ENCODE measurements at regions not wholly inside any gene's neighbourhood (a gene's known extent, or its start where the extent isn't known, plus 50 kb on each side); places are given as distances from the start of the nearest gene placed in this dataset.
"Not testable (repeated sequence)": the region's sequence is repeated elsewhere in the genome, so short reads cannot be mapped to it uniquely, and the experiment has no call there.

DNA sequence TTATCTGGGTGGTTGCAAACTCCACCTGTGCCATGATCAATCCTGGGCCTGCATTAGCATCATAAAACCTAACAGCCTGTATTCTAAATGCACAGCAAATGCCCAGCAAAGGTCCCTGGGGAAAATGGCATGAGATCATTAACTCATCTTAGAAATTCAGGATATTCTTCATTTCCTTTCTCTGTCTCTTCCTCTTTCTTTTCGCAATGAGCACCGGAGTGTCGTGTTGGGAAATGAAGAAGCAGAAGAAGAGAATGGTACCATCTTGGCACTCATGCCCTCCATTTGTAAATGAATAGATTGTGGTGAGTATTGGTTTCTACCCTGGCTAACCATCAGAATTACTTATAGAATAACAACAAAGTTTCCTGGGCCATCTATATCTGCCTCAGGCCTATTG is 193.6 kb downstream of the GALC start:
- Histone ChIP-seq H3K36me3 (ENCODE audit: insufficient read depth, low read length) (no peaks in the 10 kb centered on the region), H3K9ac (ENCODE audit: low read depth, low read length) (no peak overlapping the region), H3K4me1 (ENCODE audit: insufficient read depth, low read length) (peaks cover 14% of the 10 kb centered on the region; the same call in 1 of the 2 replicates), H3K9me3 (ENCODE audit: control insufficient read depth, insufficient read depth, low read length) (no peaks in the 10 kb centered on the region)

DNA sequence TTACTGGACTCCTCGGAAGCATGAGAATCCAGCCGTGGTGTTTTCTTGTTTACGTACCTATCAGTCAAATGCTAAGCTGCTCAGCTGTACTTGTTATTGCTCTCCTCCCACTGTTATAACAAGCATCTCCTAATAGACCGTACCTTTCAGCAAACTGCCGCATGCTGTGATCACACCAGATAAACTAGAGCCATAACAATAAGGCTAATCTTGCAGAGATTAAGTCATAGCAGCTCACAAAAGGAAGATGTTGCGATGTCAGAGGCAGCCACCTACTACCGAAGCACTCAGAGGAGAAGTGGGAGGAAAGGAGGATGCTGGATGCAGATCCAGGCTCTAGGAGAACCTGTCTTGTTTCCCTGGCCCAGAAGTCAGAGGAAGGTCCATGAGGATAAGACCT is 196.0 kb downstream of the GALC start:
- Histone ChIP-seq H3K9ac (ENCODE audit: low read depth, low read length) (no peak overlapping the region), H3K36me3 (ENCODE audit: insufficient read depth, low read length) (no peaks in the 10 kb centered on the region), H3K4me1 (ENCODE audit: insufficient read depth, low read length) (peaks cover 14% of the 10 kb centered on the region; the same call in 1 of the 2 replicates), H3K9me3 (ENCODE audit: control insufficient read depth, insufficient read depth, low read length) (no peaks in the 10 kb centered on the region)

DNA sequence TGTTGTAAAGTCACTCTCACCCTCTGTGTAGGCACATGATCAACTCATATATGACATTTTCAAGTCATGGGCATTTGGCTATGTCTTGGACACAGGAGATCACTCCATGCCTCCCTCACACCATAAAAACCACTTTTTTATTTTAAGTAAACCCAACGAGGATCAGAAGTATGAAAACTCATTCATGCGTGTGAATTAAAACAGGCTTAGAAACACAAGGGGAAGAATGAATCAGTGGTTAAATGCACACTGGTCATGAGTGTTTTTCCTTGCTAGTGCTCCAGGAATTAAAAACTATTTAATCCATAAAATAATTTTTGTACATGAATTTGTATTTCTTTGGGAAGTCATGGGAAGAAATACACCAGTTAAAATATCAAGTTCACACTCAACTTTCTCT is 198.4 kb downstream of the GALC start:
- H3K9me3 ChIP-seq (ENCODE audit: control insufficient read depth, insufficient read depth, low read length) = no peaks in the 10 kb centered on the region
- H3K9ac ChIP-seq (ENCODE audit: low read depth, low read length) = no peak overlapping the region
- H3K36me3 ChIP-seq (ENCODE audit: insufficient read depth, low read length) = no peaks in the 10 kb centered on the region
- H3K4me1 ChIP-seq (ENCODE audit: insufficient read depth, low read length) = peaks cover 10% of the 10 kb centered on the region; the same call in 1 of the 2 replicates

DNA sequence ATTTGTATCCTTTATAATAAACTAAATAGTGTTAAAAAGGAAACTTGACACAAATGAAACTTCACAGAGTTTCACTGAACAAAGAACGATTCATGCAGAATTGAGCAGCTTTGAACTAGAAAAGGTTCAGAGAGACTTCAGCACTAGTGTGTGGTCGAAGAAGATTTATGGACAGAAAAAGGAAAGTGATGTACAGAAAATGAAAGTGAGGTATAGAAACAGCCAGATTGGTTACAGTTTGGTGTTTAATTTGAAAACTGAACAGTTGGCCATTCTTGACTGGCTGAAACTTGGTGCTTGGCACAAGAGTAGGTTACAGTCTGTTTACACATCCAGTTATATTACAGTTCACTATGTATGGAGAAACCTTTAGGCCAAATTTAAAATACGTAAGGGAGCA is 207.1 kb downstream of the GALC start:
- Histone ChIP-seq H3K4me1 (ENCODE audit: insufficient read depth, low read length) (no peaks in the 10 kb centered on the region), H3K9me3 (ENCODE audit: control insufficient read depth, insufficient read depth, low read length) (peaks cover 7% of the 10 kb centered on the region; the same call in 1 of the 2 replicates), H3K36me3 (ENCODE audit: insufficient read depth, low read length) (no peaks in the 10 kb centered on the region), H3K9ac (ENCODE audit: low read depth, low read length) (no peak overlapping the region)

DNA sequence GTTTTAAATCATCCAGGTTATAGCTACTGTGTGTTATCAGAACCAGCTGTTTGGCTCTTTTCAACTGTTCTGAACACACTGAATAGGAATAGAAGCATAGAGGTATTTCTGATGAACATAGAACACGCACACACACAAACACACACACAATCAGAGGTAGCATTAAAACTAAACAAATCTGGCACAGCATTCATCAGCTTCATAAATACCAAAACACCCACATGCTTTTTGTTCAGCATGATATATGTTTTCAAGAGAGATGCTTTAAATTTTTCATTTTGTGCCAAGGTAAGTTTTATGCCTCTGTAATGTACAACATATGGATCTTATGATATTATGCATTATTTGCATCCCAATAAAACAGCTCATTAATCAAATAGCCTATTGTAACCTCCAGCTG is 208.6 kb downstream of the GALC start:
- Histone ChIP-seq H3K9ac (ENCODE audit: low read depth, low read length) (no peak overlapping the region), H3K36me3 (ENCODE audit: insufficient read depth, low read length) (no peaks in the 10 kb centered on the region), H3K9me3 (ENCODE audit: control insufficient read depth, insufficient read depth, low read length) (peaks cover 7% of the 10 kb centered on the region; the same call in 1 of the 2 replicates), H3K4me1 (ENCODE audit: insufficient read depth, low read length) (no peaks in the 10 kb centered on the region)

DNA sequence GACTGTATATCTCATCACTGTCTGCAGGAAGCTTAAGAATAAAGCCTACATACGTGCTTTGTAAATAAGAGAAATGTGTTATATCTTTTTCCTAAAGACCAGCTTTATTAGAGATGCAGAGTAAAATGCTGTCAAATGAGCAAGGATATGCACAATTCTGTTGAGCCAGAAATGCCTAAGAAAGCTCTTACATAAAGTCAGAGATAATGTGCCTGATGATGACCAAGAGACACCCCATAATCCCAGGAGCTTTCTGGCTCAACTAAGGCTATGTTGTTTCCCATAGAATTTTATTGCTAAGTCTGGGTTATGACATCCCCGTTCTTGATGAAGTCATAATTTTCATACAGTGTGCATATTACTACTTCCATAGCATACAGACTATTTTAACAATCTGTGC is 209.9 kb downstream of the GALC start:
- Histone ChIP-seq H3K9ac (ENCODE audit: low read depth, low read length) (no peak overlapping the region), H3K36me3 (ENCODE audit: insufficient read depth, low read length) (no peaks in the 10 kb centered on the region), H3K9me3 (ENCODE audit: control insufficient read depth, insufficient read depth, low read length) (peaks cover 7% of the 10 kb centered on the region; the same call in 1 of the 2 replicates), H3K4me1 (ENCODE audit: insufficient read depth, low read length) (no peaks in the 10 kb centered on the region)

DNA sequence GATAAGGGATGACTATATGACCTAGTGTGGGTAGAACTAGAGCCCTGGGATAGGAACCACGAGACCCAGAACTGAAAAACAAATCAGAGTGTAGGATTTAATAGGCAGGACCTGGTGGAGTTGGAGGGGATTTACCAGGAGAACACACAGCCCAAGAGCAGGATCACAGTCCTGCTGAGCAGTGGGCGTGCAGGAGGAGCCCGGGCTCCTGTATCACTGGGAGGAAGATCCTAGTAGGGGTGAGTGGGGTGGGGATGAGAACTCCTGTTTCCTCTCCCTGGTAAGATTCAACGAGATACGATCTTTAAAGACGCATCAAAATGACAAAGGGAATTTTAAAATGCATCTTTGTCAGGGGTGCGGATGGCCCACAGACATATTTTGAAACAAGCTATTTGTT is 220.1 kb downstream of the GALC start:
- Histone ChIP-seq H3K36me3 (ENCODE audit: insufficient read depth, low read length) (no peaks in the 10 kb centered on the region), H3K9ac (ENCODE audit: low read depth, low read length) (no peak overlapping the region), H3K4me1 (ENCODE audit: insufficient read depth, low read length) (no peaks in the 10 kb centered on the region), H3K9me3 (ENCODE audit: control insufficient read depth, insufficient read depth, low read length) (no peaks in the 10 kb centered on the region)

DNA sequence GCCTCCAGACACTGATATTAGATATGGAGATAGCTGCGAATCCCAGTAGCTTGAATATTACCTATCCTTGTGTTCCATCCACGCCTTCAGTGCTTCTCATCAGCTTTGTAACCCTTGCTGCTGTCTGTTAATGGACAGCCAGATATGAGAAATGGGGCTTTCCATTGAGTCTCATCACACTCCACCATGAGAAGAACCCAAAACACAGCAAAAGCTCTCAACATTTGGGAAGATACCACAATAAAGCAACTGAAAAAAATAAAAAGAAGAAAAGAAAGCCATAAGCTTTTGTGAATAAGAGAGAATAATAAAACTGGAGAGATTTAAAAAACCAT is 225.4 kb downstream of the GALC start:
- no peaks in the 10 kb centered on the region; the same call in 1 of the 2 replicates for H3K9me3 ChIP-seq (ENCODE audit: control insufficient read depth, insufficient read depth, low read length)
- H3K4me1 ChIP-seq (ENCODE audit: insufficient read depth, low read length) = 0 out of 2 replicates have a peak, but pooled peaks cover 3% of the 10 kb centered on the region
- H3K9ac ChIP-seq (ENCODE audit: low read depth, low read length) = no peak overlapping the region
- H3K36me3 ChIP-seq (ENCODE audit: insufficient read depth, low read length) = no peaks in the 10 kb centered on the region

DNA sequence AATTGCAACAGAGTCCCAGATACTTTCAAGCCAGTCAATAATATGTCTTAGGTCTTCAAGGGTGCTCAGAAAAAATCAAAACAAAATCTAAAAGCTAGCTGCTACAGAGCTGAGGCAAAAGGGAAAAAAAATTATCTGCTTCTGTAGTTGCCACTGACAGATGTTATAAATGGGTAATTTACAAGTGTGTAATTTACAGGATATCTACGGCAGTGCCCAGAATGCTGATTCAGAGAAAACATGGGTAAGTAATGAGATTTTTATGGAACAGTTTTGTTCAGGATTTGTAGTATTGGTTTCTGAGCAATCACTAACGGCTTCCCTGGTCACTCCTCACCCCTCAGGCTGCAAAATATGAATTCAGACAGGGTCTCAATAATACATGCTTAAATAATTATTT is 234.1 kb downstream of the GALC start:
- Histone ChIP-seq H3K4me1 (ENCODE audit: insufficient read depth, low read length) (no peaks in the 10 kb centered on the region), H3K9me3 (ENCODE audit: control insufficient read depth, insufficient read depth, low read length) (no peaks in the 10 kb centered on the region; the same call in none of the 2 replicates)

DNA sequence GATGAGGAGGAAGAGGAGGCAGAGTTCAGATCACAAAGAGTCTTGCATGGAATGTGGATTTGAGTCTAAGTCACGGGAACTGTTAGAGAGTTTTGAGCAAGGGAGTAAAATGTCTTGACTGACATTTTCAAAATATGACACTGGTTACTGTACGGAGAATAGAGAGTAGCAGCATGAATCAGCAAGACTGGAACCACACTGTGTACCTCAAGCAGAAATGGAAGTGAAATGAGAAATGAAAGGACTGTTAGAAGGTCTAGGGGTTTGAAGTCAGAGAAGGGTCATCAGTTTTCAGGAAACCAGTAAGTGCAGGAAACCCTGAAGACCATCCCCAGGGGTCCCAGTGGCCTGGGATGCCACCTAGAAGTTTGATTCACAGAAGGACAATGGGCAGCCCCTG is 236.3 kb downstream of the GALC start:
- H3K9me3 ChIP-seq (ENCODE audit: control insufficient read depth, insufficient read depth, low read length) = no peaks in the 10 kb centered on the region; the same call in none of the 2 replicates
- H3K36me3 ChIP-seq (ENCODE audit: insufficient read depth, low read length) = no peaks in the 10 kb centered on the region
- no peaks in the 10 kb centered on the region for H3K4me1 ChIP-seq (ENCODE audit: insufficient read depth, low read length)

More for the DNA sequence above, 234.1 kb downstream of the GALC start:
- no peaks in the 10 kb centered on the region for H3K36me3 ChIP-seq (ENCODE audit: insufficient read depth, low read length)
- no peak overlapping the region for H3K9ac ChIP-seq (ENCODE audit: low read depth, low read length)

DNA sequence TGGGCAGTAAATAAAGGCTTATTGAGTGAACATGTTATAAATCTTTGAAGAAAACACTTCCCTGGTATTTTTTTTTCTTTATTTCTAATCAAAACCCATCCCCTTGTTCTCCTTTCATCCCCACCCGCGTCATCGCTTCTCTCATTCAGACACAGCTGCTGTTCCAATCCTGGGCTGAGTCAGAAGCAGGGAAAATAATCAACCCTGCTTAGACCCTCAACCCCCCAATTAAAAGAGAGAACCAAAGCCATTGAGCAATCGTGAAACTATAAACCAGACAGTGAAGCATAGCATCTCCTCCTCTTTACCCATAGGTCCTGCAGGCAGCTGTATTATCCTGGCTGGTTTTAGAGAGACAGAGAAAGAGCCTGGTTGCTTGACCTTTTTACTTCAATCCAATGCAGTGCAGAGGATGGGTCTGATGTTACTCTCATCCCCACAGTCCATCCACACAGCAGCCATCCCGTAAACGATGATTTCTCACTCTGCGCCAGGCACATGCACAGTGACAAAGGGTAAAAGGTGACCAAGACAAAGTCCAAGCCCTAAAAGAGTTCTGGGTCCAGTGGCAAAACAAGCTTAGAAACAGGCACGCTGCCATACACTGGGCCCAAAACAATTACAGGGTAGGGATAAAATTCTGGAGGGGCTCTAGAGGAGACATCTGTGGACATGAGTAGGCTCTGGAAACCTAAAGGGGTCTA is 238.3 kb downstream of the GALC start:
- Histone ChIP-seq H3K9me3 (ENCODE audit: control insufficient read depth, insufficient read depth, low read length) (no peaks in the 10 kb centered on the region), H3K36me3 (ENCODE audit: insufficient read depth, low read length) (no peaks in the 10 kb centered on the region), H3K4me1 (ENCODE audit: insufficient read depth, low read length) (no peaks in the 10 kb centered on the region), H3K9ac (ENCODE audit: low read depth, low read length) (no peak overlapping the region)

More for the DNA sequence above, 236.3 kb downstream of the GALC start:
- H3K9ac ChIP-seq (ENCODE audit: low read depth, low read length) = no peak overlapping the region

DNA sequence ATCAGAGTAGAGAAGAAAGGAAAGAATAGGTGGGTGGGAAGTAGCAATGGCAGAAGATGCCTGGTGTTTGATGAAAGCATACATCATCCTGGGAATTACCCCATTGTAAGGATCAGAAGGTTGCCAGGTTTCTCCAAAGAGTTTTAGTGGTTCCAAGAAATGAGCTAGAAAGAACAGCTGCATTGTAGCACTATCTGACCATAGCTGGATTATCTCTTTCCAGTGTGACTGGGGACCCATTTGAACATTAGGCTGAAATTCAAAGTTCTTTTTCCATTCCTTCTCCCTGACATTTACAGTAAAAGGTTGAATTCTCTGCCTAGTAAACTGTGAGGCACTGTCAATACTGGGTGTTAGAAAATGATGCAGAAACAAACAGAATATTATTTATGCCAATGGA is 244.4 kb downstream of the GALC start:
- H3K9me3 ChIP-seq (ENCODE audit: control insufficient read depth, insufficient read depth, low read length) = no peaks in the 10 kb centered on the region
- no peaks in the 10 kb centered on the region for H3K4me1 ChIP-seq (ENCODE audit: insufficient read depth, low read length)
- no peak overlapping the region for H3K9ac ChIP-seq (ENCODE audit: low read depth, low read length)
- no peaks in the 10 kb centered on the region for H3K36me3 ChIP-seq (ENCODE audit: insufficient read depth, low read length)

DNA sequence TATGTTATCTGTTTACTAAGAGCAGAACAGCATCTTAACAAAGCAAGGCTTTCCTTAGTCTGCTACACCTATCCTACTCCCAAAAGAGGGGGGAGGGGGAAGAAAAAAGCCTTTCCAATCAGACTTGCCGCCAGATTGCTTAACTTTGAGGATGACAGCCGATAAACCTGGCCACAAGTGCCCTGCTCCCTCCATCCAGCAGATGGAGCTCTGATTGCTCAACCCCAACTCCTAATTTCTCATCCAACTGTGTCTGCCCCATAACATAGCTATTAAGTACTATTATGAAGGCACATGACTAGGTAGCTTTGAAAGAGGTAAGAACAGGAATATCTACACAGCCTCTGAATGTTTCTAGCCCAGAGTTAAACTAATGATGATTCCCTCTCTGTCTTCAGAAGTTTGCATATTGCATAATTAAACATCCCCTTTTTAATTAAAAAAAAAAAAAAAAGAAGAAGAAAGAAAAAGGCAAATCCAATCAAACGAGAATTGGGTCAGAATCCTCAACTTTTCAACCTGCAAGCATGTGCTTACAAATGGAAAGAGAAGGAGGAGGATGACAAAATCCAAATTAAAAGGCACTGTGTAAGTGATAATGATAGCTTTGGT is 247.4 kb downstream of the GALC start:
- H3K4me1 ChIP-seq (ENCODE audit: insufficient read depth, low read length) = no peaks in the 10 kb centered on the region
- no peak overlapping the region for H3K9ac ChIP-seq (ENCODE audit: low read depth, low read length)
- no peaks in the 10 kb centered on the region for H3K36me3 ChIP-seq (ENCODE audit: insufficient read depth, low read length)
- H3K9me3 ChIP-seq (ENCODE audit: control insufficient read depth, insufficient read depth, low read length) = no peaks in the 10 kb centered on the region

DNA sequence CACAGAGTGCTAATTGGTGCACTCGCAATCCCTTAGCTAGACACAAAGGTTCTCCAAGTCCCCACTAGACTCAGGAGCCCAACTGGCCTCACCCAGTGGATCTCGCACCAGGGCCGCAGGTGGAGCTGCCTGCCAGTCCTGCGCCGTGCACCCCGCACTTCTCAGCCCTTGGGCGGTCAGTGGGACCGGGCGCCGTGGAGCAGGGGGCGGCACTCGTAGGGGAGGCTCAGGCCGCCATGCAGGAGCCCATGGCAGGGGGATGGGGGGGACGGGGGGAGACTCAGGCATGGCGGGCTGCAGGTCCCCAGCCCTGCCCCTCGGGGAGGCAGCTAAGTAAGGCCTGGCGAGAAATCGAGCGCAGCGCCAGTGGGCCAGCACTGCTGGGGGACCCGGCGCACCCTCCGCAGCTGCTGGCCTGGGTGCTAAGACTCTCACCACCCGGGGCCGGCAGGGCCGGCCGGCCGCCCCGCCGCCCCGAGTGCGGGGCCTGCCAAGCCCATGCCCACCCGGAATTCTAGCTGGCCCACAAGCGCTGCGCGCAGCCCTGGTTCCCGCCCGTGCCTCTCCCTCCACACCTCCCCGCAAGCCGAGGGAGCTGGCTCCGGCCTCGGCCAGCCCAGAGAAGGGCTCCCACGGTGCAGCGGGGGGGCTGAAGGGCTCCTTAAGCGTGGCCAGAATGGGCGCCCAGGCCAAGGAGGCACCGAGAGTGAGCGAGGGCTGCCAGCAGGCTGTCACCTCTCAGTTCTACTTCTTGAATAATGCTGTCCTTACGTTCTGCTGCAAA is 258.2 kb downstream of the GALC start:
- H3K36me3 ChIP-seq (ENCODE audit: insufficient read depth, low read length) = not testable (repeated sequence)

DNA sequence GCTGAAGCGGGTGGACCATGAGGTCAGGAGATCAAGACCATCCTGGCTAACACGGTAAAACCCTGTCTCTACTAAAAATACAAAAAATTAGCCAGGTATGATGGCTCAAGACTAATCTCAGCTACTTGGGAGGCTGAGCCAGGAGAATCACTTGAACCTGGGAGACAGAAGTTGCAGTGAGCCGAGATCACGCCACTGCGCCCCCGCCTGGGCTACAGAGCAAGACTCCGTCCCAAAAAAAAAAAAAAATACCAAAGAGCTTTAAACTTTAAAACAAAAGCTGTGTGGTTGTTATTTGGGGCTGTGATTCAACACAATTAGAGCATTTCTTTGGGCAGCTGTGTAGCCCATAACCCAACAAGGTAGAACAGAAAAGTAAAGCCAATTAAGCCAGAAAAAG is 259.9 kb downstream of the GALC start:
- not testable (repeated sequence) for H3K4me1 ChIP-seq (ENCODE audit: insufficient read depth, low read length); H3K9ac ChIP-seq (ENCODE audit: low read depth, low read length); H3K36me3 ChIP-seq (ENCODE audit: insufficient read depth, low read length); H3K9me3 ChIP-seq (ENCODE audit: control insufficient read depth, insufficient read depth, low read length)

More for the DNA sequence above, 258.2 kb downstream of the GALC start:
- H3K9me3 ChIP-seq (ENCODE audit: control insufficient read depth, insufficient read depth, low read length); H3K9ac ChIP-seq (ENCODE audit: low read depth, low read length); H3K4me1 ChIP-seq (ENCODE audit: insufficient read depth, low read length): not testable (repeated sequence)

All from ES-I3 (cell line).